ENCODE measurements at regions not wholly inside any gene's neighbourhood (a gene's known extent, or its start where the extent isn't known, plus 50 kb on each side); places are given as distances from the start of the nearest gene placed in this dataset.
A peak's percentile ranks its signal among the peaks of the same experiment; 100 is the strongest.

GRCh38 chr3:153624310-153625030 lies 462.4 kb downstream of the RAP2B start:
- intact Hi-C loops (cut with DNase I; ENCODE audit: low total_unique reads): no loop called here
- 65 to 72% (median 70%) methylated on average over 6 of the region's 6 CpGs for WGBS, 5 donors

GRCh38 chr3:153625506-153625905 lies 463.5 kb downstream of the RAP2B start:
- no peak for DNase-seq
- intact Hi-C loops (cut with DNase I; ENCODE audit: low total_unique reads): no loop called here
- Histone ChIP-seq H3K9me3 (peaks cover 0 to 6% (median 0%) of the 10 kb centered on the region in 8 donors), H3K4me3 (no peak overlapping the region), H3K4me1 (peaks cover 4 to 44% (median 17%) of the 10 kb centered on the region in 6 donors), H3K27me3 (replicated peaks in 1 of 7) (no peaks in the 10 kb centered on the region), H3K36me3 (no peaks in the 10 kb centered on the region), H3K27ac (no peak overlapping the region)
- TF ChIP-seq POLR2AphosphoS5 (IDR thresholded peaks at IDR 0.05) (no peak), CTCF (IDR thresholded peaks at IDR 0.05 in 8 of 11, conservative IDR thresholded peaks at IDR 0.05 in 3 of 11) (no peak), POLR2A (IDR thresholded peaks at IDR 0.05) (no peak)
- WGBS, 5 donors: 78 to 94% (median 87%) methylated on average over 3 of the region's 3 CpGs

More at GRCh38 chr3:153624310-153625030, 462.4 kb downstream of the RAP2B start:
- Histone ChIP-seq H3K9me3 (peaks cover 0 to 7% (median 0%) of the 10 kb centered on the region in 8 donors), H3K4me1 (peaks cover 4 to 44% (median 17%) of the 10 kb centered on the region in 6 donors), H3K36me3 (no peaks in the 10 kb centered on the region), H3K4me3 (no peak overlapping the region), H3K27ac (peak overlapping the region in 4 of 8 donors; percentile 11 to 63 (median 40)), H3K27me3 (replicated peaks in 1 of 7) (no peaks in the 10 kb centered on the region)
- DNase-seq: no peak
- TF ChIP-seq CTCF (IDR thresholded peaks at IDR 0.05 in 8 of 11, conservative IDR thresholded peaks at IDR 0.05 in 3 of 11): no peak
- no peak for TF ChIP-seq POLR2A (IDR thresholded peaks at IDR 0.05)
- no peak for TF ChIP-seq POLR2AphosphoS5 (IDR thresholded peaks at IDR 0.05)

- H3K4me3 ChIP-seq: no peak overlapping the region
- no peaks in the 10 kb centered on the region for H3K27me3 ChIP-seq (replicated peaks in 1 of 7)
- H3K27ac ChIP-seq: no peak overlapping the region
- H3K9me3 ChIP-seq: no peaks in the 10 kb centered on the region
- DNase-seq: no peak
- intact Hi-C loops (cut with DNase I; ENCODE audit: low total_unique reads): no loop called here
- TF ChIP-seq POLR2A (IDR thresholded peaks at IDR 0.05) (no peak), CTCF (IDR thresholded peaks at IDR 0.05 in 8 of 11, conservative IDR thresholded peaks at IDR 0.05 in 3 of 11) (no peak), POLR2AphosphoS5 (IDR thresholded peaks at IDR 0.05) (no peak)
- H3K36me3 ChIP-seq: no peaks in the 10 kb centered on the region
- WGBS, 5 donors: 67 to 76% (median 71%) methylated on average over 2 of the region's 2 CpGs
- peaks cover 4 to 44% (median 17%) of the 10 kb centered on the region in 6 donors for H3K4me1 ChIP-seq
Measured at GRCh38 chr3:153626158-153626557, 464.1 kb downstream of the RAP2B start.

- DNase-seq: no peak
- intact Hi-C loops (cut with DNase I; ENCODE audit: low total_unique reads): no loop called here
- TF ChIP-seq CTCF (IDR thresholded peaks at IDR 0.05 in 8 of 11, conservative IDR thresholded peaks at IDR 0.05 in 3 of 11): no peak
- TF ChIP-seq POLR2A (IDR thresholded peaks at IDR 0.05): no peak
- no peak for TF ChIP-seq POLR2AphosphoS5 (IDR thresholded peaks at IDR 0.05)
Measured at GRCh38 chr3:153628591-153628990, 466.6 kb downstream of the RAP2B start.

More at GRCh38 chr3:153628591-153628990, 466.6 kb downstream of the RAP2B start:
- H3K36me3 ChIP-seq: no peaks in the 10 kb centered on the region
- WGBS, 5 donors: 5 to 13% (median 10%) methylated on average over 4 of the region's 4 CpGs
- no peak overlapping the region for H3K4me3 ChIP-seq
- peak overlapping the region in 4 of 8 donors; percentile 32 to 53 (median 37) for H3K27ac ChIP-seq
- H3K9me3 ChIP-seq: no peaks in the 10 kb centered on the region
- no peaks in the 10 kb centered on the region for H3K27me3 ChIP-seq (replicated peaks in 1 of 7)
- peaks cover 0 to 22% (median 5%) of the 10 kb centered on the region in 6 donors for H3K4me1 ChIP-seq

All from spleen (tissue), 11 donors.